Loucy (cell line): ENCODE measurements at regions not wholly inside any gene's neighbourhood (a gene's known extent, or its start where the extent isn't known, plus 50 kb on each side); places are given as distances from the start of the nearest gene placed in this dataset.

ENCODE experiments used
- CTCF ChIP-seq: fragments of 200-600 bp; sonication (generic); conservative IDR thresholded peaks from 2 replicates; pipeline ENCODE4 v1.5.1; 2014; ENCODE audit warnings: mild to moderate bottlenecking, antibody characterized with exemption, low read length
- EZH2phosphoT487 ChIP-seq: fragments of 200-600 bp; IDR thresholded peaks from 2 replicates; pipeline ENCODE4 v1.6.1; 2018; ENCODE audit warnings: antibody characterized with exemption, mild to moderate bottlenecking, moderate library complexity, borderline replicate concordance

GRCh38 chr4:189404271-189404670 lies 536.4 kb upstream of the FRG1 start:
- TF ChIP-seq CTCF (no peak), EZH2phosphoT487 (no peak)
